HEK293 (cell line): ENCODE measurements at regions not wholly inside any gene's neighbourhood (a gene's known extent, or its start where the extent isn't known, plus 50 kb on each side); places are given as distances from the start of the nearest gene placed in this dataset.
A peak's percentile ranks its signal among the peaks of the same experiment; 100 is the strongest.

Experiments used
- CTCF ChIA-PET: fragments of 350-600 bp; formaldehyde crosslinking; extraction: SDS; loops from one replicate; lab custom pipeline; 2021; ENCODE audit warnings: antibody characterized with exemption; lab: Yijun Ruan, JAX
- POLR2A ChIA-PET: fragments of 300-600 bp; formaldehyde crosslinking; extraction: SDS; loops from one replicate; lab custom pipeline; 2020; ENCODE audit warnings: antibody characterized with exemption, inconsistent platforms; lab: Yijun Ruan, JAX
- H3K27ac ChIP-seq: fragments of 200-500 bp; sonication (Bioruptor generic); 2 replicates; pipeline ENCODE4 v1.5.1; 2014; ENCODE audit warnings: low read depth, low read length, control low read depth, inconsistent platforms; ENCODE audit errors: extremely low read depth
- H3K36me3 ChIP-seq, 2 experiments: fragments of 200-500 bp in 1 of 2; sonication (Bioruptor generic) in 1 of 2; 1 replicate in 1 of 2; 2 replicates in 1 of 2; pipeline ENCODE4 v1.5.1; 2014 to 2017; ENCODE audit warnings: inconsistent platforms in 2 of 2, low read length in 2 of 2; ENCODE audit not compliant: control insufficient read depth in 2 of 2, insufficient read depth in 1 of 2
- H3K4me1 ChIP-seq: fragments of 200-500 bp; sonication (Bioruptor generic); 2 replicates; pipeline ENCODE4 v1.5.1; 2014; ENCODE audit warnings: mild to moderate bottlenecking, low read length, inconsistent platforms; ENCODE audit not compliant: control insufficient read depth, insufficient read depth
- H3K4me3 ChIP-seq: 2 replicates; pipeline ENCODE4 v1.5.1; 2011; ENCODE audit warnings: low read depth, mild to moderate bottlenecking, control low read depth, low read length, moderate library complexity
- H3K9me3 ChIP-seq: fragments of 200-500 bp; sonication (Bioruptor generic); 2 replicates; pipeline ENCODE4 v1.5.1; 2014; ENCODE audit warnings: low read depth, low read length, inconsistent platforms; ENCODE audit not compliant: control insufficient read depth, insufficient read depth
- YY2 ChIP-seq: fragments of 450-650 bp; formaldehyde crosslinking; IDR thresholded peaks from 2 replicates; pipeline ENCODE4 v1.5.1; 2016; ENCODE audit warnings: missing biosample characterization, missing genetic modification characterization
- ZNF398 ChIP-seq: fragments of 450-650 bp; formaldehyde crosslinking; IDR thresholded peaks from 2 replicates; pipeline ENCODE4 v1.5.1; 2017; ENCODE audit warnings: missing biosample characterization, missing genetic modification characterization
- ZNF518A ChIP-seq: fragments of 450-650 bp; formaldehyde crosslinking; conservative IDR thresholded peaks from 2 replicates; pipeline ENCODE4 v1.5.1; 2016; ENCODE audit warnings: low read depth, missing biosample characterization, missing genetic modification characterization
- ZNF548 ChIP-seq: fragments of 450-650 bp; formaldehyde crosslinking; IDR thresholded peaks from 2 replicates; pipeline ENCODE4 v1.5.1; 2016; ENCODE audit warnings: missing biosample characterization, missing genetic modification characterization
- ZNF654 ChIP-seq: fragments of 450-650 bp; formaldehyde crosslinking; IDR thresholded peaks from 2 replicates; pipeline ENCODE4 v1.5.1; 2016; ENCODE audit warnings: low read depth, missing biosample characterization, missing genetic modification characterization
- ZNF791 ChIP-seq: fragments of 450-650 bp; formaldehyde crosslinking; IDR thresholded peaks from 2 replicates; pipeline ENCODE4 v1.5.1; 2016; ENCODE audit warnings: missing biosample characterization, missing genetic modification characterization

GRCh38 chr6:19009769-19010168 is 622.6 kb downstream of the RNF144B start (continued):
- no peak for TF ChIP-seq ZNF518A (tag by site-specific recombination)
- no peak for TF ChIP-seq ZNF548 (tag by site-specific recombination)
- TF ChIP-seq, all 188 proteins: peak for 0

GRCh38 chr6:19013026-19013705 is 626.0 kb downstream of the RNF144B start:
- H3K4me1 ChIP-seq: no peaks in the 10 kb centered on the region
- TF ChIP-seq ZNF791: no peak
- no peak for TF ChIP-seq YY2
- ChIA-PET POLR2A (no interaction called here), CTCF (interaction anchor here (0.7 to 4.0 kb wide), 2 partner anchors 12 to 81 kb away, joined by 3 to 28 read pairs; no protein-coding TSS in a partner anchor)
- no peaks in the 10 kb centered on the region for H3K36me3 ChIP-seq
- no peak overlapping the region for H3K4me3 ChIP-seq
- H3K9me3 ChIP-seq: no peaks in the 10 kb centered on the region
- H3K27ac ChIP-seq: no peak overlapping the region

GRCh38 chr6:19024737-19025136 is 637.6 kb downstream of the RNF144B start:
- POLR2A ChIA-PET: no interaction called here
- TF ChIP-seq ZNF518A (tag by site-specific recombination) (no peak), ZNF398 (tag by site-specific recombination) (no peak), ZNF654 (tag by site-specific recombination) (peak; percentile 61)
- no peak overlapping the region for H3K4me3 ChIP-seq
- no peaks in the 10 kb centered on the region for H3K9me3 ChIP-seq
- CTCF ChIA-PET: interaction anchor here (0.5 to 3.3 kb wide), 55 partner anchors 9 to 1036 kb away, joined by 3 to 28 read pairs (median 3); partner anchors contain the start of gene ID4
- H3K27ac ChIP-seq: no peak overlapping the region
- no peaks in the 10 kb centered on the region for H3K36me3 ChIP-seq
- H3K4me1 ChIP-seq: no peaks in the 10 kb centered on the region
